Myocyte (in vitro differentiated cells): ENCODE measurements at regions not wholly inside any gene's neighbourhood (a gene's known extent, or its start where the extent isn't known, plus 50 kb on each side); places are given as distances from the start of the nearest gene placed in this dataset.

ENCODE experiments used
- DNase-seq: peaks from one replicate; pipeline ENCODE4 v3.0.0-alpha.2; 2012; ENCODE audit warnings: low read depth

DNA sequence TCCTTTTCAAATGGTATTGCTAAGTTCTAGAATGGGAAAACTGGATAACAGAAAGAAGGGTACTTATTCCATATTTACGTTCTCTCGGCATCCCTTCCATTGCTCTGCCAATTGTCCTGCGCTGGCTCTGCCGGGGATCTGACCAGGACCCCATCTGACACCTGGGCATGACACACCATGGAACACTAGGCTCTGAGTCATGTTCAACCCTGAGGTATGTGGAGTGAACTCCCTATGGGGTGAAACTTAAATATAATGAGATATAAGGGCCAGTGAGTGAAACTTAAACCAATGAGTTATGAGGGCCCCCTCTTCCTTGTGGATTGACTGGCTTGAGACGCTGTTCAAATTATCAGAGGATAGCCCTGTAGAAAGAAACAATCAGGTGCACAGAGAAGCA is 55.1 kb upstream of the ZEB1 start:
- no peak for DNase-seq

DNA sequence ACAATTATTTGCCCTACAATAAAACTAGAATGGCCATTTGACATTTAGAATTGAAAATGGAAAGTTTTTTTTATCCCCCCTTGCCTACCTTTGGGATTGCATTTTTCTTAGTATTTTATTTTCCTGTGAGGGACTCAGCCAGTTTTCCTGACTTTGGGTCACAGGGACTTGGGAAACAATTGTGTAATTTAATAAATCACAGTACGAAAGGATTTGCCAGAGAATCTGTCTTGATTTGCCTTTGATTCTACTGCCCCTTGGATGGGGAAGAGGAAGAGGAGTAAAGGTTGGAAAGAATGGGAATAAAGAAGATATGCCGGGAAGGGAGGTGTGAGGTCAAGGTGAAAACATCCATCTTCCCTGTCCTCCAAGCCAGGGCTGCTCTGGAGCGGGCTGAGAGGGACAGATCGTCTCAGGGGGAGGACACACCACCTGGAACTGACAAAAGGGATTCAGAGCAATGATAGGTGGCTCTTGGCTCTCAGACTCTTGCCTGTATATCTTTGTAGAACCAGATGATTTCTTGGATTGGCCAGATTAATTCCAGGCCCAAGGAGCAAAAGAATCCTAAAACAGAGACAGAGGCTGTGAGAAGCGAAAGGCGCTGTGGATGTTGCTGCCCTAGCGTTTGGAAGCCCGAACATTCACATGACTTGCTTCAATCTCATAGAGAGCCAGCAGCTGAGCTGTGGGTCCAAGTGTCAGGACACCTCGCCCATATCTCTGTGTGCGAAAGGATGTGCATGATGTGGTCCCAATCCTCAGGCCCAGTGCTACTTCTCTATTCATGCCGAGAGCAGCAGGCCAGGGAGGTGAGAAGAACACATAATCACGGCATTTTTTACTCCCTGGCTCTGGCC is 50.3 kb upstream of the ZEB1 start:
- DNase-seq: no peak
